Adrenal gland (tissue), 9 donors: ENCODE measurements at regions not wholly inside any gene's neighbourhood (a gene's known extent, or its start where the extent isn't known, plus 50 kb on each side); places are given as distances from the start of the nearest gene placed in this dataset.
A peak's percentile ranks its signal among the peaks of the same experiment; 100 is the strongest.

ENCODE experiments used
- DNase-seq, 7 donors: peaks; one replicate each; pipeline ENCODE4 v3.0.0-alpha.2; 2019 to 2020
- H3K27ac ChIP-seq, 5 donors: fragments of 200-600 bp; sonication (generic) in 4 of 5; 1 replicate in 3 of 5; 2 replicates in 2 of 5; pipeline versions ENCODE4 v1.5.1 to v1.8.0; 2016 to 2020; ENCODE audit warnings: mild to moderate bottlenecking in 1 of 5
- H3K27me3 ChIP-seq: fragments of 200-600 bp; 2 replicates; pipeline ENCODE4 v1.8.0; 2021
- H3K36me3 ChIP-seq, 2 donors: fragments of 200-600 bp; replicated peaks in 1 of 2; 1 replicate in 1 of 2; 2 replicates in 1 of 2; pipeline versions ENCODE4 v1.5.1 to v1.8.0; 2018 to 2022
- H3K4me1 ChIP-seq, 2 donors: fragments of 200-600 bp; replicated peaks in 1 of 2; 1 replicate in 1 of 2; 2 replicates in 1 of 2; pipeline versions ENCODE4 v1.5.1 to v1.8.0; 2018 to 2021
- H3K4me3 ChIP-seq, 4 donors: fragments of 200-600 bp; sonication (generic) in 3 of 4; one replicate each; pipeline ENCODE4 v1.5.1; 2016 to 2018
- H3K9me3 ChIP-seq, 3 donors: fragments of 200-600 bp; sonication (generic) in 1 of 3; replicated peaks in 1 of 3; 1 replicate in 2 of 3; 2 replicates in 1 of 3; pipeline versions ENCODE4 v1.5.1 to v1.8.0; 2016 to 2021
- CTCF ChIP-seq, 6 experiments: fragments of 450-650 bp in 4 of 6; fragments of 200-600 bp in 2 of 6; sonication (generic) in 1 of 6; IDR thresholded peaks; 1 replicate in 5 of 6; 2 replicates in 1 of 6; pipeline versions ENCODE4 v1.5.1 to v1.8.0; 2016 to 2021; ENCODE audit warnings: antibody characterized with exemption in 6 of 6, mild to moderate bottlenecking in 2 of 6, moderate library complexity in 1 of 6
- POLR2A ChIP-seq, 2 donors: fragments of 450-650 bp; IDR thresholded peaks; one replicate each; pipeline ENCODE4 v1.6.1; 2017; ENCODE audit warnings: antibody characterized with exemption in 2 of 2, mild to moderate bottlenecking in 2 of 2, moderate library complexity in 1 of 2
- WGBS, 4 donors: extraction: QIAGEN DNeasy Blood & Tissue Kit in 2 of 4; methylation state at CpG; one replicate each; pipeline versions ENCODE4 v1.1.5 to v1.1.7; 2013 to 2017; 5-methylcytosine and 5-hydroxymethylcytosine counted together
- intact Hi-C, 2 donors: fragments of 100-400 bp; cut with DNase I; formaldehyde crosslinking; loops; one replicate each; pipeline versions ENCODE4 v1.14.1 to v1.15.0; 2022 to 2023
- donor health status: healthy with polysubstance abuse.
- donor health status: Bipolar disorder and iron deficiency.
- donor health status: DM: yes; HTN: yes; CAD: no.
- donor health status: DM: no; HTN: no; CAD: no.
- donor health status: DM: no; HTN: no; CAD: no.

GRCh38 chr6:164042212-164042611 lies 627.7 kb downstream of the QKI start:
- H3K9me3 ChIP-seq = no peaks in the 10 kb centered on the region
- no peak for DNase-seq

GRCh38 chr6:164040994-164041393 lies 626.5 kb downstream of the QKI start:
- Histone ChIP-seq H3K4me3 (no peak overlapping the region), H3K4me1 (no peaks in the 10 kb centered on the region), H3K27me3 (no peaks in the 10 kb centered on the region), H3K27ac (no peak overlapping the region), H3K9me3 (no peaks in the 10 kb centered on the region), H3K36me3 (no peaks in the 10 kb centered on the region)
- no peak for DNase-seq
- intact Hi-C loops = no loop called here
- WGBS, 4 donors = 84 to 96% (median 92%) methylated on average over 2 of the region's 2 CpGs
- TF ChIP-seq POLR2A (IDR thresholded peaks at IDR 0.05) (no peak), CTCF (IDR thresholded peaks at IDR 0.05) (no peak)

More at GRCh38 chr6:164042212-164042611, 627.7 kb downstream of the QKI start:
- Histone ChIP-seq H3K36me3 (no peaks in the 10 kb centered on the region), H3K27me3 (no peaks in the 10 kb centered on the region), H3K27ac (no peak overlapping the region), H3K4me1 (no peaks in the 10 kb centered on the region), H3K4me3 (no peak overlapping the region)
- intact Hi-C loops = no loop called here
- WGBS, 4 donors = 48 to 66% (median 50%) methylated on average over 5 of the region's 5 CpGs
- TF ChIP-seq POLR2A (IDR thresholded peaks at IDR 0.05) (no peak), CTCF (IDR thresholded peaks at IDR 0.05) (no peak)

DNA sequence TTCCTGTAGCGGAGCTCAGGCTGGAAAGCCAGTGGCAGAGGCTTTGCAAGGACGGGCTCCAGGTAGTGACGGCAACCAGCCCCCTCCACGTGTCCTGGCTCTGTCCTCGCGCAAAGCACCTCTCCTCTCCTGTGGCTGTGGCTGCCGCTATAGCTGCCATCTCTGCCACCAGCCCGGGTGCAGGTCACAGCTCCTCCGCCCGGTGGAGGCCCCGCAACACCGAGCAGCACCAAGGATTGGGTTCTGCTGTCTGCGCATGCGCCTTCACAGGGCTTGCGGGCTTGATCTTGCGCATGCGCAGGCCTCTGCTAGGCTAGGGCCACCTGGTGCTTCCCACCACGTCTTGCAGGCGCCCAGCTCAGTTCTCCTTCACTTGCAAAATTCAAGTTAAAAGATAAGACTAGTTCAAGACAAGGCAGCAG lies 625.4 kb downstream of the QKI start:
- Histone ChIP-seq H3K36me3 (no peaks in the 10 kb centered on the region), H3K9me3 (no peaks in the 10 kb centered on the region), H3K4me3 (no peak overlapping the region), H3K4me1 (no peaks in the 10 kb centered on the region), H3K27me3 (no peaks in the 10 kb centered on the region), H3K27ac (no peak overlapping the region)
- TF ChIP-seq CTCF (IDR thresholded peaks at IDR 0.05) = peak in 2 of 6 experiments; percentile 11 to 13
- TF ChIP-seq POLR2A (IDR thresholded peaks at IDR 0.05) = no peak
- WGBS, 4 donors = 89 to 92% (median 90%) methylated on average over 14 to 19 of the region's 19 CpGs
- intact Hi-C loops = no loop called here
- DNase-seq = peak in 6 of 7 donors; percentile 33 to 79 (median 56)

DNA sequence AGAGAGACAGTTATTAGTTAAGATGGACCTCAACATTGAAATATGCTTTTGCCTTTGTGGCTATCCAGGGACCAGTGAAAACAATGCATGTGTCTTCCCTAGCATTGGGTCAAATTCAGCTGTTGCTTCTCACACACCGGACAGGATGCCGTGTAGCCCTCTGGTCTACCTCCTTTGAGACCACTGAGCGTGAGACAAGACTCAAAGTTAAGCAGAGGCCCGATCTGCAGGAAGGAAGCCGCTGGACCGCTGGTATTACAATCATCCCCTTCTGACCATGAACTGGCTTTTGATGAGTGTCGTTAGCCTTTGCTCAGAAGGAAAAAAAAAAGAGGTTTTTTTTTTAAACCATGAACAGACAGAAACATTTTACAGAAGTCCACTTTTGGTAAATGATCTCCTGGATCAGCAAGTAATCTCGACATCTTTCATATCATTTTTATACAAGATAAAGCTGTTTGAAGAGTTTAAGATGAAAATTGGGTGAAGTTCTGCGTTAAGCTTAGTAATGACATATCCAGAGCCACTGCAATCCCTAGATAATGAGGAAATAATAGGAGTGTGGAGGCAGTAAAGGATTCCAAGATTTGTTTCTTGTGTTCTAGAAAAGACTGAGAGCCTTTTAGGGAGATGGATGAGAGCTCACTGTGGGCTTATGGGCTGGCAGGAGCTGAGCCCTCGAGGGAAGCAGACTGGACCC lies 622.8 kb downstream of the QKI start:
- intact Hi-C loops = no loop called here
- no peaks in the 10 kb centered on the region for H3K36me3 ChIP-seq
- H3K9me3 ChIP-seq = no peaks in the 10 kb centered on the region
- H3K4me3 ChIP-seq = no peak overlapping the region
- H3K4me1 ChIP-seq = no peaks in the 10 kb centered on the region
- H3K27me3 ChIP-seq = no peaks in the 10 kb centered on the region
- no peak for DNase-seq
- no peak overlapping the region for H3K27ac ChIP-seq
- 60 to 75% (median 69%) methylated on average over 10 of the region's 10 CpGs for WGBS, 4 donors
- TF ChIP-seq CTCF (IDR thresholded peaks at IDR 0.05) = no peak
- no peak for TF ChIP-seq POLR2A (IDR thresholded peaks at IDR 0.05)
